NCI-H1436 treated with DMSO at 0.1 percent for 48 hours (cell line): ENCODE measurements at regions not wholly inside any gene's neighbourhood (a gene's known extent, or its start where the extent isn't known, plus 50 kb on each side); places are given as distances from the start of the nearest gene placed in this dataset.

Experiments used
- DNase-seq: peaks from one replicate; lab custom pipeline; 2025; lab: John Stamatoyannopoulos, UW

DNA sequence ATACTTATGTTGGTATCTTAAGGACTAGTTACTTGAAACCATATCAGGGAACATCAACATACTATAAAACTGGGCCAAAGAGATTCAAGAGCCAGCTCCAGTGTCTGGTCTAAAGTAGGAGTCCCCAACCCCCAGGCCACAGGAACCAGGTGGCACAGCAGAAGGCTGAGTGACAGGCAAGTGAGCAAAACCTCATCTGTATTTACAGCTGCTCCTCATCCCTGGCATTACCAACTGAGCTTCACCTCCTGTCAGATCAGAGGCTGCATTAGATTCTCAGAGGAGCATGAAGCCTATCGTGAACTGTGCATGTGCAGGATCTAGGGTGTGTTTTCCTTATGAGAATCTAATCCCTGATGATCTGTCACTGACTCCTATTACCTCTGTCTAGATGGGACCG lies 581.6 kb upstream of the CDH9 start:
- no peak for DNase-seq

DNA sequence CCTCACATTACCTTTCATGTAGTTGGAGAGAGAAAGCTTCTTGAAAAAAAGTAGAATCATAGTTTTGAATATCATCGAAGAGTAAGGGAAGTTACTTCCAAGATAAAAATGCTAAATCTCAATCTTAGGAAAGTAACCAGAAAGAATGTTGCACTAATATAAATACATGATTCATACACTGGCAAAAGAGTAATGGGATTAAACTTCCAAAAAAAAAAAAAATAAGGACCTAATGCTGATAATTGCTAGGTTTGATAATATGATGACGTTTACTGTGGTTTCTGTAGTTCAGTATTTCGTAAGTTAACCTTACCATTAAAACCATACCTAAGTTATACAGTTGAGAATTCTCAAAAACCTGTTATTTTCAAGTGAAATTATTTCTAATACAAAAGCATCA lies 573.8 kb upstream of the CDH9 start:
- no peak for DNase-seq

DNA sequence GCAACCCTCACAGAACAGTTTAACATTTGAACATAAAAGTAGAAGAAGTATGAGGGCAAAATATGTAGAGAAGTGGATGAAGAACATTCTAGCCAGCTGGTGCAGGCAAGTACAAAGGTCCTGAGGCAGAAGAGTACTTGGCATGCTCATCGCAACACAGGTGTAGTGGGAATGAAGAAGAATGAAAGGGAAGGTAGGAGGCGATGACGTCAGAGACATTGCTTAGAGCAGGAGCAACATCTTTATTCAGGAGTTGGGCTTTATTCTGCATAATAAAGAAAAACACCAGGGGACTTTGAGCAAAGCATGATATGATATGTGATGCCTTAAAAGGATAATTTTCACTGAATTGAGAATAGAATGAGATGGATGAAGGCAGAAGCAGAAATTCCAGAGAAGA lies 570.6 kb upstream of the CDH9 start:
- DNase-seq: no peak

DNA sequence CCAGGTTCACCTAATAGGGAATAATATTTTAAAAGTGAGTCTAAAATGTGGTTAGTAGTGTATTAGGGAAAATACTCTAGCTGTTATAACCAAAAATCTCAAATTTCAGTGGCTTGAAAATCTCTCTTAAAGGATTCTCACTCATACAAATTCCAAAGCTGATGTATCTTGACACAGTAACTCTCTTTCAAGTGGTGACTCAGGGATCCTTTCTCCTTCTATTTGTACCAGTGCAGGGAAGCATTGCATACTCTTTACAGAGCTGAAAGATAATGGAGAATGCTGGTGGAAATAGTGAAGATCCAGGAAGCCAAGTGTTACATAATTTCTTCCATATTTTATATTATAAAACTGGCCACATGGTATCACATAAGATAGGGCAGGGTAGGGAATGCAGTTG lies 560.2 kb upstream of the CDH9 start:
- no peak for DNase-seq

DNA sequence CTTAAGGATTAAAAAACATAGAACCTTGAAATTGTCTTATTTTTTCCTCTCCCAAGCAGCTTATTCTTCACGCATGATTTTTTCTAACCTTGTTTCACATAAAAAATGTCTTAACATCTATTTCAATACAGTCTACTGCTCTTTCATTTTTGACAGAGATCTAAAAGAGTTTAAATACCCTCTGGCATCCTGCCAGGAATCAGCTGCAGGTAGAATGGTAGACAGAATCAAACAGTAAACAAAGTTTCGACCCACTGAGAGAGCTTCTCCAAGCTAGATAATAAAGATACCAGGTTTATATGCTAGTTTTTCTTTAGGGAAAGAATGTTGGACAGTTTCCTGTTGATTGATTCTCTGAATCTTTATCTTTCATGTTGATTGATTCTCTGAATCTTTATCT lies 555.8 kb upstream of the CDH9 start:
- DNase-seq: no peak

DNA sequence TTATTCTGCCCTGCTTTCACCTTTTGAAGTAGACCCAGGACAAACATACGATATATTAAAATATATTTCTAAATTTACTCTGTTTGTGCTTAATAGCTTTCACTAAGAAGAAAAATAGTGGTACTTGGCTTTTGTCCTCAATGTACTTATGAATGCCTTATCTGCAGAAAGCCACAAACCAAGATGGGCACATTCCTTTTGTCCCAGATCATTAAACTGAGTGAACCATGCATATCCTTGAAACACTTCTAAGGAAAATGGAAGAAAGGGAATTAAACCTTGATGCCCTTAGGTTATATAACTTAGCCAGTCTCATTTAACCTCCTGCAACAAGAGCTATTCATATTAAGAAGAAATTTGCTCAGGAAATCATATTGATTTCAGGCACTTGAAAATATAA lies 553.8 kb upstream of the CDH9 start:
- no peak for DNase-seq

DNA sequence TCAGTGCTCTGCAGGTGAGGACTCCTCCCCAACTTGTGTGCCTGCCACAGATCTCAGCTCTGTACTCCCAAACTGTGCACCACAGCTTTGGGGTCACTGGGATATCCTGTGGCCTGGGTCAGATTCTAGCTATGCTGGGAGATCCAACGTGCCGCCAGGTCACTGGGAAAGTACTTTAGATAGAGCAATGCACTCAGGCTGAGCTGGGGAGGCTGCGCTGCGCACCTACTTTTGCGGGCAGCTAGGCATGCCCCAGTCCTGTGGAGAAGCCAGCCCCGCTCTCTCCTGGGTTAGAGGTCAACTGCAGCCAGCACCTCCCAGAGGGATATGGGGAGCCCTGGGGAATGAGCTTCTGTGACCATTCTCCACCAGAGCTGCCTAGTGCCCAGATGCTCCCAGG lies 552.1 kb upstream of the CDH9 start:
- DNase-seq: no peak

DNA sequence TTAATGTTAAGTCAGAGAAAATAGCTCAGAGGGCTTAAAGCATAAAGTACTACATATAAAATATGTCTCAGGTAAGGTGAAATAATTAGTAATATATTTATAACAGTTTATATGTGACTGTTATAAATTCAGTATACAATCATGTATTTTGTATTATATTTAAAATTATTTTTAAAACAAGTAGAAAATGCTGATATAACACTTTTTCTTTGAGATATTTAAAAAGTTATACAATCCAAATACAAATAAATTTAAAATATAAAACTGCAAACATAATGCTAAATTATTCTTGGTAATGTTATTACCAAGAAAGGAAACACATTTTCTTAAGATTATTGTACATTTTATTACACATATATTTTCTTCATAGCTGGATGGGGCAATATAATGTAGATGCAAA lies 539.9 kb upstream of the CDH9 start:
- DNase-seq: no peak

DNA sequence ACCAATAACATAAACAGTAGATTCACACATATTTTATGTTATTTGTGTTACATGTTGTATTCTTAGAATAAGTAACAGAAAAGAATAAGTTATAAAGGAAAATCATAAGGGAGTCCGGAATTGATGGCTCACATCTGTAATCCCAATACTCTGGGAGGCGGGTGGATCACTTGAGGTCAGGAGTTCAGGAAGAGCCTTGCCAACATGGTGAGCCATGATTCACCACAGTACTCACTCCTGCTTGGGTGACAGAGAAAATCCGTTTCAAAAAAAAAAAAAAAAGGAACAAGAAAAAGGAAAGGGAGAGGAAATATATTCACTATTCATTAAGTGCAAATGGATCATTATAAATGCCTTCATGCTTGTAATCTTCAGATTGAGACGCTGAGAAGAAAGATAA lies 533.3 kb upstream of the CDH9 start:
- no peak for DNase-seq

DNA sequence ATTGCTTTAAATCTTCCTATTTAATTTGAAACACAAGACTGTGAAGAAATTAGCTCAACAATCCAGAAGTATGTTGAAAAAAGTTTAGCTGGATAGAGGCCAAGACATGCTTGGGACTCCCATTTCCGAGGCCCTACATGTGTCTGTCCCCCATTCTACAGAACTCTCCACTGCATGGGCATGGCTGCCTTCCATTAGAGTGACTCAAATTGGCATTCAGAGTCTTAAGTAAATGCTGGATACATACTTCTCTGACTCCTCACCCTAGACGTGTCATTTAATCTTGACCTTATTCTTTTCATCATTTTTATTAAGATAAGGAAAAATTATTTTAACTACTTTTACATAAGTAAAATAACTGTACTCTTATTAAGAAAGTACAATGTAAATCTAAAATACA lies 530.4 kb upstream of the CDH9 start:
- DNase-seq: no peak

DNA sequence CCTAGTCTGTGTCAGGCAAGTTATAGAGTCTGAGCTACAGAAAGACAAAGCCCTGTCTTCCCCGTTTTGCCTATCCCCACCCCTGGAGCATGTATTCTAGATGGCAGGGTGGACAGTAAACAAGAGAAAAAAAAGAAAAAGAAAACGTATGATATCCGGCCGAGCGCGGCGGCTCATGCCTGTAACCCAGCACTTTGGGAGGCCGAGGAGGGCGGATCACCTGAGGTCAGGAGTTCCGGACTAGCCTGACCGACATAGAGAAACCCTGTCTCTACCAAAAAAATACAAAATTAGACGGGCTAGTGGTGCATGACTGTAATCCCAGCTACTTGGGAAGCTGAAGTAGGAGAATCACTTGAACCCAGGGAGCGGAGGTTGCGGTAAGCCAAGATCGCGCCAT lies 523.0 kb upstream of the CDH9 start:
- no peak for DNase-seq

DNA sequence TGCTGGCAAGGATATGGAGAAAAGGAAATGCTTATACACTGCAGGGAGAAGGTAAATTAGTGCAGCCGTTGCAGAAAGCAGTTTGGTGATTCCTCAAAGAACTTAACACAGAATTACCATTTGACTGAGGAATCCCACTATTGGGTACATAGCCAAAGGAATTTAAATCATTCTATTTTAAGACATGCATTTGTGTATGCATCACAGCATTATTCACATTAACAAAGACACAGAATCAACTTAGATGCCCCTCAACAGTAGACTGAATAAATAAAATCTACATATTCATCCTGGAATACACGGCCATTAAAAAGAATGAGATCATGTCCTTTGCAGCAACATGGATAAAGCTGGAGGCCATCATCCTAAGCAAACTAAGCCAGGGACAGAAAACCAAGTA lies 510.1 kb upstream of the CDH9 start:
- DNase-seq: no peak

DNA sequence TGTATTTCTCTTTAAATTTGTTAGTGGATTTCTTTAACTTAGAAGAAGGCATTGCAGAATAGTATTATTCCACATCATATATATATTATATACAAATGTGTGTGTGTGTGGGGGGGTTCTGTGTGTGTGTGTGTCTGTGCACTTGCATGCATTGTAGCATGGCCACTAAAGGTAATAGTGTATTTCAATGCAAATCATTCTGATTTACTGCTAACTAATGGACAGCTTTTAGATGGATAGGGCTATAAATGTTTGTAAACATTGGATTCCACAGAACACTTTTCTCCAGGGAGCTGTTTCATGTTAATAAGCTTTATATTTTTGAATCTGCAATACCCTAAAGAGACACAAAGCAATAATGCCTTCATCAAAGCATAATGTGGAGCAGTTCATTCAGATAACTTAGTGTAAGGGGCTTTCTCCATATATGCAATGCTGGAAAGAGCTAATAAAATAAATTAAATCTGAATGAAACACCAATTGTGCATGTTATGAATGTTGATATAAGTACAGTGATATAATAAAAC lies 496.7 kb upstream of the CDH9 start:
- DNase-seq: no peak

DNA sequence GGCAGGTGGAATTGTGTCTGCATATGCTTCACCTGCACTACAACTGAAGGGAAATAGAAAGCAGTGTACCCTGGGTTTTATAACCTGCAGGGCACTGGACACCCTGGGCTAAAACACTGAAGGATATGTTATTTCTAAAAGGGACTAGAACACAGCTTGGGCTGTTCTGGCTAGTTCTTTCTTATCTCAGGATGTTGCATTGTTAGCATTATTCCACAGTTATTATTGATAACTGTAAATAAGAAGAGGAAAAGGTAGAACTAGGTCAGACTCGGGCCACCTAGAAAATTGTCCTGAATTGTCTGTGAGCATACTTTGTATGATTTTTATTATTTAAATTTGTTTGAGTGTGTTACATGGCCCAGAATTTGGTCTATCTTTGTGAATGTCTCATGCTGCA lies 493.9 kb upstream of the CDH9 start:
- DNase-seq: no peak

DNA sequence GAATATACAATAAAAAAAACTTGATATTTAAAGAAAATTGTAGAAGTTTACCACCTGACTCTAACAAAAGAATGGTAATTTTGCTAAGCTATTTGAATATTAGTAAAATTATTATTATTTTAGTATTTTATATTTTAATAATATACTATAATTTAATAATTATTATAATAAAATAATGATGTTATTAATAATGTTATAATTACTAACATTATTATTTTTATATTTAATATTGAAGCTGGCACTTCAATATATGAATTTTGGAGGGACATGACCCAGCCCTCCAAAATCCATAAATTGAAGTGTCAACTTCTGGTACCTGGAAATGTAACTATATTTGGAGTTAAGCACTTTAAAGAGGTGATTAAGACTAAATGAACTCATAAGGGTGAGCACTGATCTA lies 486.1 kb upstream of the CDH9 start:
- no peak for DNase-seq

DNA sequence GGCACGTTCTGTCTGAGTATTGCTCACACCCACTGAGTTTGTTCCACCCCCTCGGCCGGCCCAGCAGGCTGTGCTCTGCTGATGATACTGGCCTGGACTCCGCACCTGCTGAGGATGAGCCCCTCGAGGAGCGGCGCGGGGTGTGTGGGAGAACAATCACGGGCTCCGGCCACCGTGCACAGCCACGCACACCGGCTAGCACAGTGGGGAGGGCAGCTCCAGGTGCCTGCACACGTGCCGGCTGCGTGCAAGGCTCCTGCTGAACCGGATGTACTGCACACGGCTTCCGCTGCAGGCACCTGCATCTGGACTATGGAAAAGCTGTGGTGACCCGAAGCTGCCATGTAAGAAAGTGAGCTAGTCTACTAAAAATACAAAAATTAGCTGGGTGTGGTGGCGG lies 485.2 kb upstream of the CDH9 start:
- DNase-seq: no peak

DNA sequence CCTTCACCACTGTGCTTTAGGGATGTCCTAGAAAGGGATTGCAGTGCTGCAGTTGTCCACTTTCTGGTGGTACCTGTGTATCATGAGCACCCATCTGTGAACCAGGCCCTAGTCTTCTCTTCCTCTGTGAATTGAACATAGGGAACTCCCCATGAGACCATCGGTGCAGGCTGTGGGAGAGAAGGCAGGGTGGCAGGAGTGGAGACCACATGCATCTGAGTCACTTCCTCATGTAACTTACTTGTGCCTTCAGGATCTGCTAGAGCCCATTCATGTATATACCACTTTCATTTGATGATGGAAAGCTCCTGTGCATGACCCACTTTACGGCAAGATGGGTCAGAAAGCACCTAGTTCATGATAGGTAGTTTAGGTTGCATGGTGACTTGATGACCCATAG lies 478.1 kb upstream of the CDH9 start:
- DNase-seq: no peak

DNA sequence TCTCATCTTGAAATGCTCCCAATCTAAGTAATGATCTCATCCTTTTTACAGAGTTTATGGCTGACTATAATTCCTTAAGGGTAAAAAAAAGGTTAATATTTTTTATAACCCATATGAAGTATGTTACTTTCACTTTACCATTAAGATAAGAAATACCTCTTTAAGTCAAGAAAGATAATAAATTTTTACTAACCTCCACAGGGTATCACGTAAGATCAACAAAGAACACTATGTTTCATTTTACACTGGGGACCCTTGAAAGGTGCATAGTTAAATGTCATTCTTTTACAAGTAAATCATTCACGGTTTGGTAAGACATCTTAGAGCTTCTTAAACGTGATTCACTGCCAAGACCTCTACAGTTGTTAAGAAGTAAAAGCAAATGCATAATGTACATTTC lies 472.7 kb upstream of the CDH9 start:
- DNase-seq: no peak

DNA sequence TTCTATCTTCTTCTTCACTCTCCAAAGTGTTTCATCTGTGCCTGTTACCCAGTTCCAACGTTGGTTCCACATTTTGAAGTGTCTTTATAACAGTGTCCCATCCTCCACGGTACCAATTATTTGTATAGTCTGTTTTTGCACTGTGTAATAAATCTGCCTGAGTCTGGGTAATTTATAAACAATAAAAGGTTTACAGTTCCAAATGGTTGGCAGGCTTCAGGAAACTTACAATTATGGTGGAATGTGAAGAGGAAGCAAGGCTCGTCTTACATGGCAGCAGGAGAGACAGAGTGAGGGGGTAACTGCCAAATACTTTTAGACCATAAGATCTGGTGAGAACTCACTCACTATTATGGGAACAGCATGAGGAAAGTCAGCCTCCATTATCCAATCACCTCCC lies 465.4 kb upstream of the CDH9 start:
- no peak for DNase-seq

DNA sequence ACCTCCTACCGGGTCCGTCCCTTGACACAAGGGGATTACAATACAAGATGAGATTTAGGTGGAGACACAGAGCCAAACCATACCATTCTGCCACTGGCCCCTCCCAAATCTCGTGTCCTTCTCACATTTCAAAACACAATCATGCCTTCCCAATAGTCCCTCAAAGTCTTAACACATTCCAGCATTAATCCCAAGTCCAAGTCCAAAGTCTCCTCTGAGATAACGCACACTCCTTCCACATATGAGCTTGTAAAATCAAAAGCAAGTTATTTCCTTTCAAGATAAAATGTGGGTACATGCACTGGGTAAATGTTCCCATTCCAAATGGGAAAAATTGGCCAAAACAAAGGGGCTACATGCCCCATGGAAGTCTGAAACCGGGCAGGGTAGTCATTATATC lies 463.9 kb upstream of the CDH9 start:
- DNase-seq: no peak

DNA sequence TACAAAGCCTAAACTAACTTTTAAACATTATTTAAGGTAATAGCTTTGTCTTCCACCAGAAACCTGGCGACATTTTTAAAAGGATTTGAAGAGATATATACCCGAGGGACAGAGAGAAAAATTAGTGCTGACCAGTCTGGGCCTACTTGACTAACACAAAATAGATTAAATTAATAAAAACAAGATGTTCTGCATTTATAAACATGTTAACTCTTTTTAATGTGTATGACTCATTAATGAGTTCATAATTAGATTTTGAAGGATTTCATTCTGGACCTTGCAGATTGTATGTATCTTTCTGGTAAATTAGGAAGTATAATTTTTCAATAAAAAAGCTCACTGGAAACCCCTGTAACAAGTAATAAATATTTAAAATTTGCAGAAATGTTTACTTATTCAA lies 459.1 kb upstream of the CDH9 start:
- no peak for DNase-seq

DNA sequence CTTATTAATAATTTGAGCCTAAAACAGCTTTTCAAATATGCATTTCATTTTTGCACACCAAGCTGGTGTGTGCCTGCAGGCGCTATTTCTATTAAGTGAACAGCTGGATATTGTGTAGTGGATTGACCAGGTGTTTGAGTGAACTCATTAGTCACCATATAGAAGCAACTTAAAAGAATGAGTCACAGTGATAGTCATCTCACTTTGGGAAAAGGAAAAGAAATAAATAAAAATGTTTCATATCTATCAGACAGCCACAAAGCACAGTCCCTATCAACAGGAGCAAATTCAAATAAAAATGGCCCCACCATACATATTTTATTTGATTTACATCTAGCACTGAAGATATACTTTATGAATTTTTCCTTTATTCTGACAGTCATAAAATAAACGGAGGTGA lies 456.5 kb upstream of the CDH9 start:
- DNase-seq: no peak

DNA sequence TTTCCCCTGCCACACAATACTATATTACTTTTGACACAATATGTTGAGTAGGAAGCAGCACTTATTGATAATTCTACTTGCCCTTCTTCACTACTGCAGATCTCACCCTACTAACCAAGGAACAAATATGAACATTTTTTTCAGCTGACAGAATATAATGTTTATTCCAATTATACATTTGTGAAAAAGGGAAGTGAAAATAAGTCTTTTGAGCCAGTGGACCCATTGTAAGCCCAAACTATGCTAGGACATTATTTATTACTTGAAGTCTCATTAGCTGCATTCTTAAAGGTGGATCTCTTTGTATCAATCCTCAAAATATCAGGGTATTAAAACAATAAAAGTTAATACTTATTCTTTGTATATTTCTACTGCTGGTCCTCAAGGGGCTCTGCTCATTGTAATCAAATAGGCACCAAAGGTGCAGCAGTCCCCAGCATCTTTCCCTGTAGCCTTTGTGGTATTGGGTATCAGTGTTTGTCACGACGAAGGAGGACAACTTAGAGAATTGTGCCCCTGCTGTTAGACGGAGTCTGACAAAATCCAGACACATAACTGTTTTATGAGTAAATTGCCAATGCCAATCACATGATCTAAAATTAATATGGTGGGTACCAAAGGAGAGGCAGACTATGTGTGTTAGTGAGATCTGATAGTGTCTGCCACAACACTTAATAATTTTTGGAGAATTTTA lies 453.5 kb upstream of the CDH9 start:
- no peak for DNase-seq

DNA sequence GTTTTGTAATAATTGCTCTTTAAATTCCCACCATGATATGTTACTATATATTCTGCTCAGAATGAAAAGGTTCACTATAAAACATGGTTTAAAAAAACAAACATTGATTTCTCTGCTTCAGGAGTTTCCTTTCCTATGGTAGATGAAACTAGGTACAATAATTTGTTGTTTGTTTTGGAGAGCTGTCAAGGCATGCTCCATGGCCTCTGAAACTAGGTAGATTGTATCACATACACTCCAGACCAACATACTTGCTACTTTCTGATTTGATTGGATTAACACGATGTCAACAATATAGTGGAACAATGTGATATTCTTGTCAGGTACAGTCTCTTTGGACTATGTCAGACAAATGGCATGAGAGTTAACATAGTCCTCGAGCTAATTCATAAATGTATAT lies 452.7 kb upstream of the CDH9 start:
- no peak for DNase-seq

DNA sequence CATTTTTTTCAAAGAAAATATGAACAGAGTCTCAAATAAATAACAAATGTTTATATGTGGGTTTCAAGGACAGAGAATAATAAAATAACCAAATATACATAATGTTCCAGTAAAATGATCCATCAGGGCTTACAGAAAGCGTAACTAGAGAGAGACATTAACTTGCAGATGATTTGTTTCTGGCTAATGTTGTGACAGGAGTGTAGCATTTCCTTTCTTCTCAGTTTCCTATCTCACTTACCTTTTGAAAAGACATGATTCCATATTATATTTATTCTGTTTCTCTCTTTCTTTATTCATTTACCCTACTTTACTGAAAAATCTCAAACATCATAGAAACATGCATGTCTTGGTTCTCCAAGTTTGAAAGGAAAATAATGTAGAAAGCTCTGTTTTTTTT lies 451.3 kb upstream of the CDH9 start:
- no peak for DNase-seq
